Spleen (tissue), 11 donors: ENCODE measurements at regions not wholly inside any gene's neighbourhood (a gene's known extent, or its start where the extent isn't known, plus 50 kb on each side); places are given as distances from the start of the nearest gene placed in this dataset.

Source experiments
- DNase-seq: peaks from one replicate; pipeline ENCODE4 v3.0.0-alpha.2; 2020
- H3K27ac ChIP-seq, 8 donors: fragments of 200-600 bp; sonication (generic) in 7 of 8; 1 replicate in 4 of 8; 2 replicates in 4 of 8; pipeline versions ENCODE4 v1.5.0 to v1.8.0; 2016 to 2021; ENCODE audit warnings: inconsistent platforms in 4 of 8, mild to moderate bottlenecking in 4 of 8, moderate library complexity in 1 of 8
- H3K27me3 ChIP-seq, 7 donors: fragments of 200-600 bp; sonication (generic) in 6 of 7; replicated peaks in 1 of 7; 1 replicate in 4 of 7; 2 replicates in 3 of 7; pipeline versions ENCODE4 v1.5.0 to v1.8.0; 2016 to 2021; ENCODE audit warnings: inconsistent platforms in 3 of 7, mild to moderate bottlenecking in 1 of 7
- H3K36me3 ChIP-seq, 6 donors: fragments of 200-600 bp; sonication (generic) in 5 of 6; 1 replicate in 4 of 6; 2 replicates in 2 of 6; pipeline versions ENCODE4 v1.5.0 to v1.8.0; 2016 to 2021; ENCODE audit warnings: inconsistent platforms in 2 of 6
- H3K4me1 ChIP-seq, 6 donors: fragments of 200-600 bp; sonication (generic) in 5 of 6; 1 replicate in 3 of 6; 2 replicates in 3 of 6; pipeline versions ENCODE4 v1.5.0 to v1.8.0; 2016 to 2021; ENCODE audit warnings: inconsistent platforms in 3 of 6
- H3K4me3 ChIP-seq, 8 donors: fragments of 200-600 bp; sonication (generic) in 7 of 8; 1 replicate in 4 of 8; 2 replicates in 4 of 8; pipeline versions ENCODE4 v1.5.0 to v1.8.0; 2016 to 2021; ENCODE audit warnings: inconsistent platforms in 4 of 8, mild to moderate bottlenecking in 4 of 8, moderate library complexity in 2 of 8
- H3K9me3 ChIP-seq, 8 donors: fragments of 200-600 bp; sonication (generic) in 7 of 8; 1 replicate in 4 of 8; 2 replicates in 4 of 8; pipeline versions ENCODE4 v1.5.0 to v1.8.0; 2016 to 2021; ENCODE audit warnings: inconsistent platforms in 4 of 8
- CTCF ChIP-seq, 11 experiments: fragments of 200-600 bp in 7 of 11; fragments of 450-650 bp in 4 of 11; sonication (generic) in 4 of 11; IDR thresholded peaks in 8 of 11; conservative IDR thresholded peaks in 3 of 11; 1 replicate in 7 of 11; 2 replicates in 4 of 11; pipeline versions ENCODE4 v1.4.0 to v1.8.0; 2016 to 2021; ENCODE audit warnings: antibody characterized with exemption in 11 of 11, inconsistent platforms in 4 of 11, mild to moderate bottlenecking in 1 of 11
- POLR2A ChIP-seq, 3 donors: fragments of 450-650 bp; IDR thresholded peaks; one replicate each; pipeline ENCODE4 v1.5.1; 2017; ENCODE audit warnings: antibody characterized with exemption in 3 of 3, mild to moderate bottlenecking in 1 of 3
- POLR2AphosphoS5 ChIP-seq, 3 donors: sonication (generic); formaldehyde crosslinking; IDR thresholded peaks; one replicate each; pipeline ENCODE4 v1.5.1; 2017; ENCODE audit warnings: antibody characterized with exemption in 3 of 3
- WGBS, 5 donors: extraction: QIAGEN DNeasy Blood & Tissue Kit in 3 of 5; methylation state at CpG; one replicate each; pipeline versions ENCODE4 v1.1.5 to v1.1.7; 2013 to 2018; 5-methylcytosine and 5-hydroxymethylcytosine counted together
- intact Hi-C: fragments of 100-400 bp; cut with DNase I; formaldehyde crosslinking; loops from one replicate; pipeline ENCODE4 v1.15.0; 2023; ENCODE audit warnings: low total_unique reads
- donor health status: healthy with polysubstance abuse.
- donor health status: DM: no; HTN: no; CAD: no; lungs with moderate emphysema.
- donor health status: DM: no; HTN: no; CAD: no.
- donor health status: Bipolar disorder and iron deficiency.
- donor health status: healthy.
- donor health status: DM: no; HTN: no; CAD: no.
- donor health status: DM: yes; HTN: yes; CAD: no.

- Histone ChIP-seq H3K4me3 (no peak overlapping the region), H3K36me3 (no peaks in the 10 kb centered on the region), H3K4me1 (no peaks in the 10 kb centered on the region), H3K9me3 (no peaks in the 10 kb centered on the region), H3K27me3 (no peaks in the 10 kb centered on the region), H3K27ac (no peak overlapping the region)
- TF ChIP-seq POLR2A (IDR thresholded peaks at IDR 0.05): no peak
- TF ChIP-seq POLR2AphosphoS5 (IDR thresholded peaks at IDR 0.05): no peak
- TF ChIP-seq CTCF (IDR thresholded peaks at IDR 0.05 in 8 of 11, conservative IDR thresholded peaks at IDR 0.05 in 3 of 11): no peak
- intact Hi-C loops: no loop called here
- DNase-seq: no peak
Measured at GRCh38 chr6:92714346-92714745, 705.0 kb downstream of the EPHA7 start.

- Histone ChIP-seq H3K27ac (no peak overlapping the region), H3K9me3 (no peaks in the 10 kb centered on the region), H3K4me1 (no peaks in the 10 kb centered on the region), H3K27me3 (no peaks in the 10 kb centered on the region), H3K36me3 (no peaks in the 10 kb centered on the region), H3K4me3 (no peak overlapping the region)
- intact Hi-C loops: no loop called here
- TF ChIP-seq CTCF (IDR thresholded peaks at IDR 0.05 in 8 of 11, conservative IDR thresholded peaks at IDR 0.05 in 3 of 11) (no peak), POLR2AphosphoS5 (IDR thresholded peaks at IDR 0.05) (no peak), POLR2A (IDR thresholded peaks at IDR 0.05) (no peak)
- no peak for DNase-seq
- 60 to 71% (median 63%) methylated on average over 3 of the region's 3 CpGs for WGBS, 5 donors
Measured at GRCh38 chr6:92710048-92710447, 709.3 kb downstream of the EPHA7 start.

GRCh38 chr6:92708945-92709344, 710.4 kb downstream of the EPHA7 start:
- TF ChIP-seq POLR2A (IDR thresholded peaks at IDR 0.05): no peak
- no peak for TF ChIP-seq POLR2AphosphoS5 (IDR thresholded peaks at IDR 0.05)
- no peak for TF ChIP-seq CTCF (IDR thresholded peaks at IDR 0.05 in 8 of 11, conservative IDR thresholded peaks at IDR 0.05 in 3 of 11)
- intact Hi-C loops: no loop called here

GRCh38 chr6:92708270-92708669, 711.1 kb downstream of the EPHA7 start:
- no peak overlapping the region for H3K4me3 ChIP-seq
- DNase-seq: no peak
- no peaks in the 10 kb centered on the region for H3K4me1 ChIP-seq
- no peaks in the 10 kb centered on the region for H3K27me3 ChIP-seq
- 60 to 90% (median 80%) methylated on average over 1 of the region's 1 CpG for WGBS, 5 donors
- H3K36me3 ChIP-seq: no peaks in the 10 kb centered on the region
- TF ChIP-seq POLR2A (IDR thresholded peaks at IDR 0.05) (no peak), CTCF (IDR thresholded peaks at IDR 0.05 in 8 of 11, conservative IDR thresholded peaks at IDR 0.05 in 3 of 11) (no peak), POLR2AphosphoS5 (IDR thresholded peaks at IDR 0.05) (no peak)
- H3K27ac ChIP-seq: no peak overlapping the region
- no peaks in the 10 kb centered on the region for H3K9me3 ChIP-seq
- intact Hi-C loops: no loop called here

More at GRCh38 chr6:92708945-92709344, 710.4 kb downstream of the EPHA7 start:
- Histone ChIP-seq H3K27me3 (no peaks in the 10 kb centered on the region), H3K4me3 (no peak overlapping the region), H3K4me1 (no peaks in the 10 kb centered on the region), H3K36me3 (no peaks in the 10 kb centered on the region), H3K9me3 (no peaks in the 10 kb centered on the region), H3K27ac (no peak overlapping the region)
- DNase-seq: no peak
- WGBS, 5 donors: 53 to 74% (median 61%) methylated on average over 1 of the region's 1 CpG
